Right lobe of liver (tissue), 4 donors: ENCODE measurements at regions not wholly inside any gene's neighbourhood (a gene's known extent, or its start where the extent isn't known, plus 50 kb on each side); places are given as distances from the start of the nearest gene placed in this dataset.

Experiments used
- CTCF ChIP-seq, 4 donors: fragments of 200-600 bp in 3 of 4; fragments of 450-650 bp in 1 of 4; IDR thresholded peaks; one replicate each; pipeline versions ENCODE4 v1.5.1 to v1.8.0; 2016 to 2022; ENCODE audit warnings: antibody characterized with exemption in 4 of 4, mild to moderate bottlenecking in 2 of 4
- POLR2A ChIP-seq: fragments of 450-650 bp; IDR thresholded peaks from one replicate; pipeline ENCODE4 v1.6.1; 2017; ENCODE audit warnings: antibody characterized with exemption, mild to moderate bottlenecking
- donor health status: DM: no; HTN: no; CAD: no.
- donor health status: DM: no; HTN: no; CAD: no.
- donor health status: DM: no; HTN: yes; CAD: no.

GRCh38 chr5:30802961-30803705 lies 390.4 kb upstream of the CDH6 start:
- TF ChIP-seq POLR2A, result no peak
- no peak for TF ChIP-seq CTCF (IDR thresholded peaks at IDR 0.05)
